HEK293 (cell line): ENCODE measurements at regions not wholly inside any gene's neighbourhood (a gene's known extent, or its start where the extent isn't known, plus 50 kb on each side); places are given as distances from the start of the nearest gene placed in this dataset.

ENCODE experiments used
- CTCF ChIA-PET: fragments of 350-600 bp; formaldehyde crosslinking; extraction: SDS; loops from one replicate; lab custom pipeline; 2021; ENCODE audit warnings: antibody characterized with exemption; lab: Yijun Ruan, JAX
- POLR2A ChIA-PET: fragments of 300-600 bp; formaldehyde crosslinking; extraction: SDS; loops from one replicate; lab custom pipeline; 2020; ENCODE audit warnings: antibody characterized with exemption, inconsistent platforms; lab: Yijun Ruan, JAX
- H3K27ac ChIP-seq: fragments of 200-500 bp; sonication (Bioruptor generic); 2 replicates; pipeline ENCODE4 v1.5.1; 2014; ENCODE audit warnings: low read depth, low read length, control low read depth, inconsistent platforms; ENCODE audit errors: extremely low read depth
- H3K36me3 ChIP-seq, 2 experiments: fragments of 200-500 bp in 1 of 2; sonication (Bioruptor generic) in 1 of 2; 1 replicate in 1 of 2; 2 replicates in 1 of 2; pipeline ENCODE4 v1.5.1; 2014 to 2017; ENCODE audit warnings: inconsistent platforms in 2 of 2, low read length in 2 of 2; ENCODE audit not compliant: control insufficient read depth in 2 of 2, insufficient read depth in 1 of 2
- H3K4me1 ChIP-seq: fragments of 200-500 bp; sonication (Bioruptor generic); 2 replicates; pipeline ENCODE4 v1.5.1; 2014; ENCODE audit warnings: mild to moderate bottlenecking, low read length, inconsistent platforms; ENCODE audit not compliant: control insufficient read depth, insufficient read depth
- H3K4me3 ChIP-seq: 2 replicates; pipeline ENCODE4 v1.5.1; 2011; ENCODE audit warnings: low read depth, mild to moderate bottlenecking, control low read depth, low read length, moderate library complexity
- H3K9me3 ChIP-seq: fragments of 200-500 bp; sonication (Bioruptor generic); 2 replicates; pipeline ENCODE4 v1.5.1; 2014; ENCODE audit warnings: low read depth, low read length, inconsistent platforms; ENCODE audit not compliant: control insufficient read depth, insufficient read depth
- HOXA7 ChIP-seq: sonication (generic); formaldehyde crosslinking; IDR thresholded peaks from 2 replicates; pipeline ENCODE4 v1.8.1; 2022; ENCODE audit warnings: missing genetic modification reagents, borderline replicate concordance
- HOXD13 ChIP-seq: sonication (generic); formaldehyde crosslinking; IDR thresholded peaks from 2 replicates; pipeline ENCODE4 v1.8.0; 2022; ENCODE audit warnings: missing genetic modification reagents, borderline replicate concordance
- OVOL3 ChIP-seq: fragments of 450-650 bp; formaldehyde crosslinking; IDR thresholded peaks from 2 replicates; pipeline ENCODE4 v1.5.1; 2016; ENCODE audit warnings: missing biosample characterization, missing genetic modification characterization
- SETDB1 ChIP-seq: IDR thresholded peaks from one replicate; pipeline ENCODE4 v1.6.1; 2017; ENCODE audit warnings: mild to moderate bottlenecking, low read length, moderate library complexity, mixed read lengths; ENCODE audit not compliant: insufficient read length
- SP3 ChIP-seq: fragments of 450-650 bp; formaldehyde crosslinking; IDR thresholded peaks from 2 replicates; pipeline ENCODE4 v1.5.1; 2016; ENCODE audit warnings: missing biosample characterization, missing genetic modification characterization
- SP7 ChIP-seq: fragments of 450-650 bp; formaldehyde crosslinking; IDR thresholded peaks from 2 replicates; pipeline ENCODE4 v1.5.1; 2016; ENCODE audit warnings: missing biosample characterization, missing genetic modification characterization
- ZNF138 ChIP-seq: fragments of 450-650 bp; formaldehyde crosslinking; IDR thresholded peaks from 2 replicates; pipeline ENCODE4 v1.5.1; 2016; ENCODE audit warnings: missing biosample characterization, missing genetic modification characterization, borderline replicate concordance
- ZNF239 ChIP-seq: fragments of 450-650 bp; formaldehyde crosslinking; IDR thresholded peaks from 2 replicates; pipeline ENCODE4 v1.5.1; 2016; ENCODE audit warnings: missing biosample characterization, missing genetic modification characterization
- ZNF341 ChIP-seq: fragments of 450-650 bp; formaldehyde crosslinking; IDR thresholded peaks from 2 replicates; pipeline ENCODE4; 2016; ENCODE audit warnings: low read depth, missing biosample characterization, missing genetic modification characterization
- ZNF548 ChIP-seq: fragments of 450-650 bp; formaldehyde crosslinking; IDR thresholded peaks from 2 replicates; pipeline ENCODE4 v1.5.1; 2016; ENCODE audit warnings: missing biosample characterization, missing genetic modification characterization
- ZNF560 ChIP-seq: fragments of 450-650 bp; formaldehyde crosslinking; IDR thresholded peaks from 2 replicates; pipeline ENCODE4 v1.5.1; 2017; ENCODE audit warnings: missing biosample characterization, missing genetic modification characterization, borderline replicate concordance
- ZNF561 ChIP-seq: fragments of 450-650 bp; IDR thresholded peaks from 2 replicates; pipeline ENCODE4 v1.5.1; 2018; ENCODE audit warnings: missing biosample characterization, missing genetic modification characterization, borderline replicate concordance
- ZNF585B ChIP-seq: fragments of 450-650 bp; formaldehyde crosslinking; IDR thresholded peaks from 2 replicates; pipeline ENCODE4 v1.5.1; 2016; ENCODE audit warnings: missing biosample characterization, missing genetic modification characterization
- ZNF610 ChIP-seq: fragments of 450-650 bp; formaldehyde crosslinking; IDR thresholded peaks from 2 replicates; pipeline ENCODE4 v1.5.1; 2016; ENCODE audit warnings: missing biosample characterization, missing genetic modification characterization, borderline replicate concordance
- ZNF664 ChIP-seq: fragments of 450-650 bp; formaldehyde crosslinking; IDR thresholded peaks from 2 replicates; pipeline ENCODE4 v1.5.1; 2016; ENCODE audit warnings: missing biosample characterization, missing genetic modification characterization
- ZNF747 ChIP-seq: fragments of 450-650 bp; formaldehyde crosslinking; IDR thresholded peaks from 2 replicates; pipeline ENCODE4 v1.5.1; 2016; ENCODE audit warnings: missing biosample characterization, missing genetic modification characterization
- TF ChIP-seq, protein P1 (sequence below): fragments of 450-650 bp; formaldehyde crosslinking; IDR thresholded peaks from 2 replicates; pipeline ENCODE4 v1.5.1; 2016; ENCODE audit warnings: missing biosample characterization, missing genetic modification characterization
- TF ChIP-seq, protein P2 (sequence below): fragments of 450-650 bp; formaldehyde crosslinking; IDR thresholded peaks from 2 replicates; pipeline ENCODE4 v1.5.1; 2016; ENCODE audit warnings: missing biosample characterization, missing genetic modification characterization
- TF ChIP-seq, protein P3 (sequence below): fragments of 450-650 bp; formaldehyde crosslinking; IDR thresholded peaks from 2 replicates; pipeline ENCODE4 v1.5.1; 2016; ENCODE audit warnings: missing biosample characterization, missing genetic modification characterization
- TF ChIP-seq, protein P4 (sequence below): fragments of 450-650 bp; formaldehyde crosslinking; IDR thresholded peaks from 2 replicates; pipeline ENCODE4 v1.5.1; 2016; ENCODE audit warnings: missing biosample characterization, missing genetic modification characterization, low read depth

DNA sequence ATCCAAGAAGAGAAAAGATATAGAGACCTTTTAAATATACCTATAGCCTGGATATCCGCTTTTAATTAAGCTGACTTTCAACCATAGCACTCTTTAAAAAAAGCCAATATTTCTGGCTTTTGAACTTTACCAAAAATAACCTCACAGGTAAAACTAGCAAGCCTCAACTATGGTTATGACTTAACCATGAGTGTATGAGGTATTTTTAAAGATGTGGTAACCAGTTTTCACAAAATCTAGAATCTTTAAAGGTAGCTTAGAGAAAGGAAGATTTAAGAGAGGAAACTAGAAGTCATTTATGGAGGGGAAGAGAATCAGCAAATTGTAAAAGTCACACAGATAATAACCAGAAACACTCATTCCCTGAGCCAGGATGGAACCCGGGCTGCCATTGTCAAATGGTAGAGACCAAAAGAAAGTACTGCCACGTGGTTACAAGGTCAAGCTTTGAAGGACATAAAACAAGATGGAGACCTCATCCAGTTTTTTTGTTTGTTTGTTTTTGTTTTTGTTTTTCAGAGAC lies 288.4 kb upstream of the RGS18 start:
- no peak overlapping the region for H3K27ac ChIP-seq
- no peaks in the 10 kb centered on the region for H3K9me3 ChIP-seq
- no peaks in the 10 kb centered on the region for H3K4me1 ChIP-seq
- POLR2A ChIA-PET: interaction anchor here (0.6 kb wide), 1 partner anchor 497 kb away, joined by 11 read pairs; no protein-coding TSS in a partner anchor
- no peak overlapping the region for H3K4me3 ChIP-seq
- H3K36me3 ChIP-seq: no peaks in the 10 kb centered on the region
- CTCF ChIA-PET: no interaction called here
- TF ChIP-seq SP7: no peak
- no peak for TF ChIP-seq SETDB1

DNA sequence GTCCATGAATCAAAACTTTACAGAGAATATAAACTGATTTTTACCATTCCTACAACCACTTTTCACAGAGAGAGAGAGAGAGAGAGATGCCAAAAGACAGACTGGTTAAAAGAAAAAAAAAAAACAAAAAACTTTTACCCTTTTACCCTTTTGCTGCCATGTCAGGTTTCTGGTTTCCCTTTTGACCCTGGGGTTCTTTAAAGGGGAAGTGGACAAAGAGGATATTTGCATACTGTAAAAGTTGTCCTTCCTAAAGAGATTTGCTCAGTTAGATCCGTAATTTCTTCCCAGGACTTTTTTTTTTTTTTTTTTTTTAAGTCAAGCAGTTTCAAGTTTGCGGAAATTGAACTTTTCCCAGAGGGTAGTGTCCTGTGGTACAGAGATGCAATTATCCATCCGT lies 287.8 kb upstream of the RGS18 start:
- Histone ChIP-seq H3K9me3 (no peaks in the 10 kb centered on the region), H3K27ac (no peak overlapping the region), H3K4me3 (no peak overlapping the region), H3K36me3 (no peaks in the 10 kb centered on the region)
- TF ChIP-seq HOXA7 (no peak), ZNF585B (tag by site-specific recombination) (no peak)
- TF ChIP-seq, all 188 proteins: peak for 0
- CTCF ChIA-PET: no interaction called here
- H3K4me1 ChIP-seq: no peaks in the 10 kb centered on the region
- POLR2A ChIA-PET: no interaction called here

DNA sequence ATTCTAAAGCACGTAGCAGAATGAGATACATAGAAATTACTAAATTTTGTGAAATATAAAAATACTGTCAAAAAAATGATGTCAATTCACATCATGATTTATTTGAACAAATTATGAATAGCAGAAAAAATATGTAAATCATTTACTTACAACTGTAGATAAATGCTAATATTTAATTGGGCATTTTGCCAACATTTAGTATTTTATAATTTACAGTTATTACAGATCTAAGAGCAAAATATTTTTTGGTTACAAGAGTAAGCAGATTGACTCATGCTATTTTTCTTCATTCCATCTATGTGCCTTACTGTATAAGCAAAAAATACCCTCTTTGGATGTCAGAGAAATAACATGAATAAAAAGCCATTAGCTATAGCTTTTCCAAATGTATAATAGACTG lies 282.3 kb upstream of the RGS18 start:
- H3K9me3 ChIP-seq: no peaks in the 10 kb centered on the region
- H3K27ac ChIP-seq: no peak overlapping the region
- H3K4me1 ChIP-seq: no peaks in the 10 kb centered on the region
- ChIA-PET POLR2A (no interaction called here), CTCF (interaction anchor here (0.6 kb wide), 1 partner anchor 457 kb away, joined by 4 read pairs; no protein-coding TSS in a partner anchor)
- H3K36me3 ChIP-seq: no peaks in the 10 kb centered on the region
- TF ChIP-seq, protein P1, sequence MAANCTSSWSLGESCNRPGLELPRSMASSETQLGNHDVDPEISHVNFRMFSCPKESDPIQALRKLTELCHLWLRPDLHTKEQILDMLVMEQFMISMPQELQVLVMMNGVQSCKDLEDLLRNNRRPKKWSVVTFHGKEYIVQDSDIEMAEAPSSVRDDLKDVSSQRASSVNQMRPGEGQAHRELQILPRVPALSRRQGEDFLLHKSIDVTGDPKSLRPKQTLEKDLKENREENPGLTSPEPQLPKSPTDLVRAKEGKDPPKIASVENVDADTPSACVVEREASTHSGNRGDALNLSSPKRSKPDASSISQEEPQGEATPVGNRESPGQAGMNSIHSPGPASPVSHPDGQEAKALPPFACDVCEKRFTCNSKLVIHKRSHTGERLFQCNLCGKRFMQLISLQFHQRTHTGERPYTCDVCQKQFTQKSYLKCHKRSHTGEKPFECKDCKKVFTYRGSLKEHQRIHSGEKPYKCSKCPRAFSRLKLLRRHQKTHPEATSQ (tag by site-specific recombination): no peak
- TF ChIP-seq ZNF747 (tag by site-specific recombination): no peak
- TF ChIP-seq SP3 (tag by site-specific recombination): no peak
- no peak for TF ChIP-seq ZNF664 (tag by site-specific recombination)
- no peak for TF ChIP-seq HOXD13 (CRISPR knock-in tag)
- no peak for TF ChIP-seq ZNF585B (tag by site-specific recombination)
- no peak for TF ChIP-seq ZNF560 (tag by site-specific recombination)
- no peak for TF ChIP-seq ZNF239
- TF ChIP-seq, protein P2, sequence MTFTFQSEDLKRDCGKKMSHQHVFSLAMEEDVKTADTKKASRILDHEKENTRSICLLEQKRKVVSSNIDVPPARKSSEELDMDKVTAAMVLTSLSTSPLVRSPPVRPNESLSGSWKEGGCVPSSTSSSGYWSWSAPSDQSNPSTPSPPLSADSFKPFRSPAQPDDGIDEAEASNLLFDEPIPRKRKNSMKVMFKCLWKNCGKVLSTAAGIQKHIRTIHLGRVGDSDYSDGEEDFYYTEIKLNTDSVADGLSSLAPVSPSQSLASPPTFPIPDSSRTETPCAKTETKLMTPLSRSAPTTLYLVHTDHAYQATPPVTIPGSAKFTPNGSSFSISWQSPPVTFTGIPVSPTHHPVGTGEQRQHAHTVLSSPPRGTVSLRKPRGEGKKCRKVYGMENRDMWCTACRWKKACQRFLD: no peak
- TF ChIP-seq ZNF548 (tag by site-specific recombination): no peak
- no peak for TF ChIP-seq ZNF138 (tag by site-specific recombination)
- TF ChIP-seq ZNF610 (tag by site-specific recombination): no peak
- no peak for TF ChIP-seq ZNF341 (tag by site-specific recombination)
- no peak overlapping the region for H3K4me3 ChIP-seq

DNA sequence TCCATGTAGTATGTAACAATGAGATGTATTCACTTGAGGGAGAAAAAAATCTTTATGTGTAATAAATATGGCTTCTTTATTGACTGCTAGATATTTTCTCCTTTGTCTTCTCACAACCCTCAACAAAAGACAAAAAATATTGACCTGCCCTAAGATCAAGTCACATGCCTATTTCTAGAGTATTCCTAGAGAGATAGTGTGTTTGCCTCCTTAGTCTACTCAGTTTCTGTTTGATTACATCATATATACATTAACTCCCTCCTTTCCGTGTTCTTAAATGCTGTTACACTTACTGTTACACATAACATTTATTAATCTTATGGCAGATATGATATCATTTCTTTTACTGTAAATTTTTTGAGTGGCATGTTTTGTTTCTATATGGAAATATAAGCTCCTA lies 281.6 kb upstream of the RGS18 start:
- POLR2A ChIA-PET: no interaction called here
- H3K27ac ChIP-seq: no peak overlapping the region
- H3K9me3 ChIP-seq: no peaks in the 10 kb centered on the region
- H3K4me1 ChIP-seq: no peaks in the 10 kb centered on the region
- H3K36me3 ChIP-seq: no peaks in the 10 kb centered on the region
- CTCF ChIA-PET: no interaction called here
- H3K4me3 ChIP-seq: no peak overlapping the region
- TF ChIP-seq OVOL3 (tag by site-specific recombination) (no peak), ZNF561 (tag by site-specific recombination) (no peak)
- TF ChIP-seq, protein P3, sequence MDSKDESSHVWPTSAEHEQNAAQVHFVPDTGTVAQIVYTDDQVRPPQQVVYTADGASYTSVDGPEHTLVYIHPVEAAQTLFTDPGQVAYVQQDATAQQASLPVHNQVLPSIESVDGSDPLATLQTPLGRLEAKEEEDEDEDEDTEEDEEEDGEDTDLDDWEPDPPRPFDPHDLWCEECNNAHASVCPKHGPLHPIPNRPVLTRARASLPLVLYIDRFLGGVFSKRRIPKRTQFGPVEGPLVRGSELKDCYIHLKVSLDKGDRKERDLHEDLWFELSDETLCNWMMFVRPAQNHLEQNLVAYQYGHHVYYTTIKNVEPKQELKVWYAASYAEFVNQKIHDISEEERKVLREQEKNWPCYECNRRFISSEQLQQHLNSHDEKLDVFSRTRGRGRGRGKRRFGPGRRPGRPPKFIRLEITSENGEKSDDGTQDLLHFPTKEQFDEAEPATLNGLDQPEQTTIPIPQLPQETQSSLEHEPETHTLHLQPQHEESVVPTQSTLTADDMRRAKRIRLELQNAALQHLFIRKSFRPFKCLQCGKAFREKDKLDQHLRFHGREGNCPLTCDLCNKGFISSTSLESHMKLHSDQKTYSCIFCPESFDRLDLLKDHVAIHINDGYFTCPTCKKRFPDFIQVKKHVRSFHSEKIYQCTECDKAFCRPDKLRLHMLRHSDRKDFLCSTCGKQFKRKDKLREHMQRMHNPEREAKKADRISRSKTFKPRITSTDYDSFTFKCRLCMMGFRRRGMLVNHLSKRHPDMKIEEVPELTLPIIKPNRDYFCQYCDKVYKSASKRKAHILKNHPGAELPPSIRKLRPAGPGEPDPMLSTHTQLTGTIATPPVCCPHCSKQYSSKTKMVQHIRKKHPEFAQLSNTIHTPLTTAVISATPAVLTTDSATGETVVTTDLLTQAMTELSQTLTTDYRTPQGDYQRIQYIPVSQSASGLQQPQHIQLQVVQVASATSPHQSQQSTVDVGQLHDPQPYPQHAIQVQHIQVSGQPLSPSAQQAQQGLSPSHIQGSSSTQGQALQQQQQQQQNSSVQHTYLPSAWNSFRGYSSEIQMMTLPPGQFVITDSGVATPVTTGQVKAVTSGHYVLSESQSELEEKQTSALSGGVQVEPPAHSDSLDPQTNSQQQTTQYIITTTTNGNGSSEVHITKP (tag by site-specific recombination): no peak
- TF ChIP-seq, protein P4, sequence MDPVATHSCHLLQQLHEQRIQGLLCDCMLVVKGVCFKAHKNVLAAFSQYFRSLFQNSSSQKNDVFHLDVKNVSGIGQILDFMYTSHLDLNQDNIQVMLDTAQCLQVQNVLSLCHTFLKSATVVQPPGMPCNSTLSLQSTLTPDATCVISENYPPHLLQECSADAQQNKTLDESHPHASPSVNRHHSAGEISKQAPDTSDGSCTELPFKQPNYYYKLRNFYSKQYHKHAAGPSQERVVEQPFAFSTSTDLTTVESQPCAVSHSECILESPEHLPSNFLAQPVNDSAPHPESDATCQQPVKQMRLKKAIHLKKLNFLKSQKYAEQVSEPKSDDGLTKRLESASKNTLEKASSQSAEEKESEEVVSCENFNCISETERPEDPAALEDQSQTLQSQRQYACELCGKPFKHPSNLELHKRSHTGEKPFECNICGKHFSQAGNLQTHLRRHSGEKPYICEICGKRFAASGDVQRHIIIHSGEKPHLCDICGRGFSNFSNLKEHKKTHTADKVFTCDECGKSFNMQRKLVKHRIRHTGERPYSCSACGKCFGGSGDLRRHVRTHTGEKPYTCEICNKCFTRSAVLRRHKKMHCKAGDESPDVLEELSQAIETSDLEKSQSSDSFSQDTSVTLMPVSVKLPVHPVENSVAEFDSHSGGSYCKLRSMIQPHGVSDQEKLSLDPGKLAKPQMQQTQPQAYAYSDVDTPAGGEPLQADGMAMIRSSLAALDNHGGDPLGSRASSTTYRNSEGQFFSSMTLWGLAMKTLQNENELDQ: no peak
